Gastroesophageal sphincter (tissue), 3 donors: ENCODE measurements at regions not wholly inside any gene's neighbourhood (a gene's known extent, or its start where the extent isn't known, plus 50 kb on each side); places are given as distances from the start of the nearest gene placed in this dataset.

Source experiments
- CTCF ChIP-seq, 4 experiments: fragments of 200-600 bp in 2 of 4; fragments of 450-650 bp in 2 of 4; sonication (generic) in 1 of 4; IDR thresholded peaks; one replicate each; pipeline ENCODE4 v1.5.1; 2017 to 2019; ENCODE audit warnings: antibody characterized with exemption in 4 of 4, mild to moderate bottlenecking in 2 of 4, moderate library complexity in 2 of 4
- EP300 ChIP-seq: sonication (generic); formaldehyde crosslinking; IDR thresholded peaks from one replicate; pipeline ENCODE4 v1.6.1; 2017; ENCODE audit warnings: antibody characterized with exemption, mild to moderate bottlenecking
- POLR2A ChIP-seq, 2 donors: fragments of 450-650 bp; IDR thresholded peaks; one replicate each; pipeline ENCODE4 v1.6.1; 2017; ENCODE audit warnings: antibody characterized with exemption in 2 of 2, mild to moderate bottlenecking in 2 of 2, moderate library complexity in 1 of 2
- POLR2AphosphoS5 ChIP-seq: sonication (generic); formaldehyde crosslinking; IDR thresholded peaks from one replicate; pipeline ENCODE4 v1.6.1; 2017; ENCODE audit warnings: antibody characterized with exemption

- TF ChIP-seq POLR2A (IDR thresholded peaks at IDR 0.05) (no peak), CTCF (IDR thresholded peaks at IDR 0.05) (no peak), POLR2AphosphoS5 (no peak), EP300 (no peak)
These were observed 353.9 kb downstream of the TFEC start for GRCh38 chr7:115676707-115677106.
